ENCODE measurements at regions not wholly inside any gene's neighbourhood (a gene's known extent, or its start where the extent isn't known, plus 50 kb on each side); places are given as distances from the start of the nearest gene placed in this dataset.

- Histone ChIP-seq H4K20me1 (replicated peaks; ENCODE audit: control insufficient read depth, insufficient read depth, low read length) (no peaks in the 10 kb centered on the region), H2AFZ (ENCODE audit: low read depth, low read length) (no peak overlapping the region), H3K4me2 (ENCODE audit: insufficient read depth, low read length) (no peak overlapping the region), H3K9ac (ENCODE audit: insufficient read depth in 1 of 2, low read depth in 2 of 2, low read length in 2 of 2) (no peak overlapping the region), H3K36me3 (ENCODE audit: control insufficient read depth, insufficient read depth, low read length) (no peaks in the 10 kb centered on the region), H3K27me3 (ENCODE audit: control insufficient read depth in 2 of 2, insufficient read depth in 2 of 2, low read length in 2 of 2) (no peaks in the 10 kb centered on the region), H3K4me3 (no peak overlapping the region), H3K79me2 (ENCODE audit: control insufficient read depth, insufficient read depth, low read length) (no peaks in the 10 kb centered on the region), H3K27ac (ENCODE audit: extremely low read depth, low read depth, low read length) (no peak overlapping the region), H3K9me3 (replicated peaks; ENCODE audit: control insufficient read depth, insufficient read depth, low read depth, low read length) (no peaks in the 10 kb centered on the region), H3K9me1 (ENCODE audit: control insufficient read depth, insufficient read depth, low read length) (no peaks in the 10 kb centered on the region), H3K4me1 (replicated peaks in 1 of 2; ENCODE audit: control insufficient read depth in 2 of 2, insufficient read depth in 2 of 2, low read length in 2 of 2) (no peaks in the 10 kb centered on the region)
- FAIRE-seq (no peak), DNase-seq (ENCODE audit: extremely low read depth in 1 of 4, low spot score in 3 of 4) (no peak), ATAC-seq (no peak)
- in situ Hi-C loops (cut with MboI) (no loop called here), intact Hi-C loops (cut with micrococcal nuclease) (no loop called here)
- ChIA-PET POLR2A (no interaction called here), CTCF (ENCODE audit: low intra/inter-chr PET ratio) (no interaction called here)
- TF ChIP-seq GATA2 (CRISPR knock-in tag; IDR thresholded peaks at IDR 0.05), result no peak
- TF ChIP-seq SNAPC5 (CRISPR knock-in tag; IDR thresholded peaks at IDR 0.05), result no peak
- no peak for TF ChIP-seq MXD1 (CRISPR knock-in tag; IDR thresholded peaks at IDR 0.05; ENCODE audit: borderline replicate concordance, poor library complexity, severe bottlenecking)
- TF ChIP-seq PHF20 (IDR thresholded peaks at IDR 0.05; ENCODE audit: partially characterized antibody), result no peak
- no peak for TF ChIP-seq NCOA2 (IDR thresholded peaks at IDR 0.05; ENCODE audit: partially characterized antibody in 2 of 2)
- TF ChIP-seq NCOA6 (IDR thresholded peaks at IDR 0.05), result no peak
- TF ChIP-seq TSHZ1 (CRISPR knock-in tag; IDR thresholded peaks at IDR 0.05), result no peak
- no peak for TF ChIP-seq SPI1 (IDR thresholded peaks at IDR 0.05; ENCODE audit: borderline replicate concordance, low read depth, low read length)
- 3% methylated on average over 7 of the region's 7 CpGs for WGBS (ENCODE audit: insufficient coverage, low coverage, missing lambda C conversion rate)
- no TSS peak for BruUV-seq (replicated peaks)
These were observed 640.4 kb upstream of the ROBO1 start for GRCh38 chr3:80408030-80408721.

Data from K562 (cell line).